HG03159 (cell line): ENCODE measurements at regions not wholly inside any gene's neighbourhood (a gene's known extent, or its start where the extent isn't known, plus 50 kb on each side); places are given as distances from the start of the nearest gene placed in this dataset.

Source experiments
- ATAC-seq: cut with Tn5 transposase; IDR thresholded peaks from one replicate; pipeline ENCODE4 v1.9.1; 2021; ENCODE audit warnings: mild to moderate bottlenecking, moderate library complexity; ENCODE audit not compliant: unreplicated experiment

DNA sequence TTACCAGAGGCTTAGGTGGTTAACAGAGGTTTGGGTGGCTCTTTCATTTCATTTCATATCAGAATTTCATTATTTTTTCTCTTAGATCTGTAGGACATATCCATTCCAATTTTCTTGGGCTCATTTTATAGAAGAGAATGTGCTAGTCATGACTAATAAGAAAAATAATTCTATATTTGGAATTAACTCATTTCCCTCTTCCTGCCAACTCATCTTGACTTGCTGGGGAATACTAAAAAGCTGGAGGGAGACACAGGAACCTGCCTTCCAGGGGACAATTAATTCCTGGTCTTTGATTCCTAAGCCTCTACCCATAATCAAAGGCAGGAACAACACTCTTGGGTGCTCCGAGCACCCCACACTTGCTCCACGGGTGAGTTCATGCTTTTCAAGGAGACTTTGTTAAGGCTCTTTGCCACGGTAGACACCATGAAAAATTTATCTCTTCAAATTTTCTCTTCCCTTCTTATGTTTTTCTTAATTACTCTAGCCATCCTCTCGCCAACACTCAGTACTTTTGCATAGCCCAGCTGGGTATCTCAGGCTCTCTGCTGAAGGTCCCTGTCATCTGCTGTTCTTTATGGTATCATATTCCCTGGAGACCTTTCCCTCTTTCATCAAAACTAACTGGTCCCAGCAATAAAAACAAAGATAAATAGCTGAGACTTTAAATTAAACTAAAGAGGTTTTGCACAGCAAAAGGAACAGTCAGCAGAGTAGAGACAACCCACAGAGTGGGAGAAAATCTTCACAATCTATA lies 273.9 kb downstream of the NPR3 start:
- no peak for ATAC-seq

DNA sequence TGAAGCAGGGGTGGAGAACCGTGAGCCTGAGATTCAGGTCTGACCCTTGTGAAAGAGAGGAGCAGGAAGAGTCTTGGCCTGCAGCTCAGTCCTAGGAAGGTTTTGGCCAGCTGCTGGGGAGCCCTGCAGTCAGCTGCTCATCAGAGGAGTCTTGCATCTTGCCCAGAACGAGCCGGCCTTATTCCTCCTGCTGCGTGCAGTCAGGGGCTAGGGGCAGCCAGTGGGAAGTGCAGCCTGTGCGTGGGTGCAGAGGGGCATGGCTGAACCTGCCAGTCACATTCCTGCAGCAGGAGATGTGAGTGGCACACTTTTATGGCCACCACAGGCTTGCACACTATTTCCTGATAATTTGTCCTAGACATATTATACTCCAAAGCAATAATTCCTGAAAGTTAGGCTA lies 278.7 kb downstream of the NPR3 start:
- ATAC-seq = no peak

DNA sequence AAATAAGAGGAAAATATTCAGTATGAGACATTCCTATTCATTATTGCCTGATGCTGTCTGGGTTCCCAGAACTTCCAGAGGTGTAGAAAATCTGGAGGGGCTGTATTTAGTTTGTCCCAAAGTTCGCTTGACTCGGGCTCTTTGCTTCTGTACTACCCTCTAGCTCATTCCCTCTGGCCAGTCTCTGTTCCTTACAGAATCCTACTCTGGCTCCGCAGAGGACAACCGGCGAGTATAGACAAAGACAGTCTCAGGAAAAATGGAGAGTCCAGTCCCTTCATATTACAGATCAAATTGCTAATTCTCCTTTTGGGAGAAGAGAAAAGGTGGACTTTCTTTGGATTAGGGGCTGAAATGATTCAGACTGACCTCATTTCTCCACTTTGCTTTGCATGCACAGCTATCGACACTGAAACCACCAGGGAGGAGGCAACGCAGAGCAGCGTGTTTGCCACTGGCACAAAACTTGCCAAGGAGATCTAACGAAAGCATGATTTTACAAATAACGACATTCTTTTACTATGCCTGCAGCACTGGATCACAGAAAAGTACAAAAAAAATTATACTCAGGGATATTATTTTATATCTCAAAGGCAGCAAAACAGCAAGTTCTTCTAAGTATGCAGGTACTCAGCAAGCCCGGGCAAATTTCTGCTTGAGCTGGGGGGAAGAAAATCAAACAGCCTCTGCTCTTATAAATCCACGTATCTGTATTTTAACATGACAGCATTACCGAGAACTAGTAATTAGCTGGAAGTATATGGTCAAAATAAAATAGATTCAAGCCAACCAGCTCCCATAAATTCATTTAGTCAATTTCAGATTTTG lies 279.7 kb downstream of the NPR3 start:
- ATAC-seq = no peak

DNA sequence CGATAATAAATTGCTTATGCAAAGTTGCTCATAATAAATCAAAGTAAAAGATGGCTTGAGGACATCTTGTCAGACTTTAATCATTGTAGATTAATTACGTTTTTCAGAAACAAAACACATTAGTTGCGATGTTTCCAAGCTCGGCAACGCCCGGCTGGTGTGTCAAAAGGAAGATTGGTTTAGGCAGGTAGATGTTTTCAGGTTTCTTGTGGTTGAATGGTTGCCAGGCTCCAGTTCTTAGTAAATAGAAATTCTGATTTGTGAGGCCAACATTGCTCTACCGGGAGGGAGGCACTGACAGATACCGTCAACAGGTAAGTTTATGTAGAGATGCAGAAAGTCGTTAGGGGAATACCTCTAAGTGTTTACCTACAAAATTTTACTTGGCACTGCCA lies 280.3 kb downstream of the NPR3 start:
- ATAC-seq = no peak

DNA sequence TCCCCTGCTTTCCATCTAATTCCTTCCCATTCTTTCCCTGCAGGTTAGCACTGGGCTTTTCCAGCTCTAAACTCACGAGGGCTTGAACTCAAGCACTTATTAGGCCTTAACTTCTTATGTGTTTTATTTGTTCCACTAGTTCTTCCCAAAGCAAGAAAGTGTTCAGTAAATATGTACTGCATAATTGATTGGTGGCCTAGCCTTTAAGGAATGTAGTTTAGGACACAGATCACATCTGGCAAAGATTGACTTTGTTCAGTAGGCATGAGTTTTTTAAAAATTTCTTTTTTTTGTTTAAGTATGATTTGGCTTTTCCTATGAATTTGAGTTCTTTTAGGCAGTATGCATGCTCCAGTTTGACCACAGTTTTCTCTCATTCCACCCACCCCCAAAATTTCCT lies 285.2 kb downstream of the NPR3 start:
- no peak for ATAC-seq

DNA sequence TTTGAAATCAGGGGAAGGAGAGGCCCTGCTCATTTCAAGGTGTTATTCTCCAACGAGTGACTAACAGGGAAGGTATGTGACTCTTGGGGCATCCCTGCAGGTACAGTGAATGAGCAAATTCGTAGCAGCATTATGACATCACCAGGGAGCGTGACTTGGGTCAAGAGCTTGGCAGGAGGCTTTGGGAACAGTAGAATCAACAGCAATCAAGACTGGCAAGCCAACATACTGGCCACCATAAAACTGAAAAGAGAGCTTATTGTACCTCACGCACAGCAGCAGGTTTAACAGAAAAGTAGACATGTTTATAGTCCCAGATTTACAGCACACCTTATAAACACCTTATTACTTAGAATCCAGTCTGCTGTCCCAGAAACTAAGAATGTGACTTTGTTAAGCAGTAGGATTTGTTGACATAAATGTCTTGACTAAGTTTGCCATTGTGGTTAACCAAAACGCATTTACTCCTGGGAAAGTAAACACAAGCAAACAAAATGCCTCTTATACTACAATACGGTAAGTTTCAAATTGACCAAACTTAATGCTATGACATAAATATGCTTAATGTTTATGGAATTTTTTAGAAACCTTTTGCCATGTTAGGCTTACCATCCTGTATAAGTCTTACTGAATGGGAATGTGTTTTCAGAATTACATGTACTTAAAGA lies 297.8 kb downstream of the NPR3 start:
- ATAC-seq = no peak

DNA sequence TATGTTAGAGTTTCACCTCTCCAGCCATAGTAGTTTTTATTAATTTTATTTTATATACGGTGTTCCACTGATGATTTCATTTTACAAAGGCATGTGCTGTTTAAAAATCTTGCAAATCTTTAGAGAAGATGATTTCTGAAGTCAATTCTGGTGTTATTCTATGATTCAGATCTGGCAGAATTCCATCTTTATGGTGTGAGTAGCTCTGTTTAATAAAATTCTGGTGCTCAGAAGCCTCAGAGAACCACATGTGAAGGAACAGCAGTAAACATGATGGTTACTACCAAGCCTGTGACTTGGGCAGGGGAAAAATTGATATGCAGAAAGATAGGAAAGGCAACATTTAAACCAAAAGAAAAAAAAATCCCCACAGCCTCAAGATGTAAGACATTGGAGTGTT lies 299.7 kb downstream of the NPR3 start:
- no peak for ATAC-seq

DNA sequence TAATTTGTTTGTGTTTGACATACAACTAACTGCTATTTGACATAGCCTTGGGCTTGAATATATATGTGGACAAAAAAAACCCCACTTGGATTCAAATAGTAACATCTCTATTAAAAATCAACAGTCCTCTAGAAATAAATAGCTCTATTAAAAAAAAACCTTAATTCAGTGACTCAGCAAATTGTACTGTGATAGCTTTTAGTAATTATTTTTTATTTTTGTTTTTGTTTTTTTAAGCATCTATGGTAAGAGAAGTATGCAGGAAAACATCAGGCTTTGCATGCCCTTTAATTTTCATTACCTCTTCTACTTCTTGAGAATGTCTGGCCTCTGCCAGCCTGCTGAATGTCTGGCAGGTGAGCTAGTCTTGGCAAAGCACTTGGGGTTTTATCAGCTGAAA lies 300.7 kb downstream of the NPR3 start:
- no peak for ATAC-seq

DNA sequence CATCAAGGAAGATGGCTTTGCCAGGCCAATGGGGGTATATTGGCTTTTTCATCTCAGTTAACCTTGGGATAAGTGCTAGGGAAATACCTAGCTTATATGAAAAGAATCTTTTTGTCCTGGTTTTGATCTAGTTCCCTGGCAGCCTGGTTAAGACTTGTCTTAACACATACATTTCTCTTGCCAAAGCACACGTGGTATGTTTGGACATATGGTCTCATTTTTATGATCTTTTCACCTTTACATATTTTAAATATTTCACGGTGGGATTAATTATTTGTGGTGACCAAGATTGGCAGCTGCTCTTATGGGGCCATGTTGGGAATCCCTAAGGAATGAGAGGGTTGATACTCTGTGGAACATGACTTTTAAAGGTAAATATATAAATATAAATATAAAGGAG lies 312.5 kb downstream of the NPR3 start:
- ATAC-seq = no peak

DNA sequence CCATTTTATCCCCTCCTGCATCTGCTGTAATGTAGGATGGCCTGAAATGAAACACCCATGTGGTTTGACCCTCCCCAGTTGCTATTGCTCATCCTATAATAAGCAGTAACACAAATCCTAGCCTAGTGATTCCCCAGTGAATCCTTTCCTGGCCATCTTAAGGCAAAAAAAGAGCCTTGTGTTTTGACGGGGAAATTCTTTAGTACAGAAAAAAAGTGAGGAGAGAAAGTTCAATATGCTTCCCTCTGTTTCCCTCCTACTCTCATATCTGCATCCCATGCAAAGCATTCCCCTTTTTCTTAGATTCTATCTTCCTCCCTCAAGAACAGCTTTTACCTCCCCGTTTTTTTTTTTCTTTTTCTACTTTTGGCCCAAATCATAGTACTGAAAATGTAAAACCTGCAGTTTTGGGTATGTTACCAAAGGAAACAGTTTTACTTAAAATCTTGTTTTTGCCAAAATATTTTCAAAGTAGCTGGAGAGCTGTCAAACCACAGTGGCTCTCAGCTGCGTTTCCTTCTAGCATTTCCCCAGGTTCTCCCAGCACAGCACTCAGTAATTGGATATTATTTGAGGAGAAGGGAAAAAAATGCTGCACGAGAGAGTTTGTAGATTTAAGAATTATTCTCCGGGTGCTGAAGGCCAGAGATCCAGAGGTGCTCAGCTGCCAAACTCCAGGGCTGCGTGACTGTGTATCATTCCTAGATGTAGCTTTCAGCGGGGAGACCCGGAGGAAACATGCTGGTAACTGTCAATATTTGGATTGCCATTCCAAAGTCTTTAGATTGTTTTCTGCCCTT lies 321.4 kb downstream of the NPR3 start:
- no peak for ATAC-seq

DNA sequence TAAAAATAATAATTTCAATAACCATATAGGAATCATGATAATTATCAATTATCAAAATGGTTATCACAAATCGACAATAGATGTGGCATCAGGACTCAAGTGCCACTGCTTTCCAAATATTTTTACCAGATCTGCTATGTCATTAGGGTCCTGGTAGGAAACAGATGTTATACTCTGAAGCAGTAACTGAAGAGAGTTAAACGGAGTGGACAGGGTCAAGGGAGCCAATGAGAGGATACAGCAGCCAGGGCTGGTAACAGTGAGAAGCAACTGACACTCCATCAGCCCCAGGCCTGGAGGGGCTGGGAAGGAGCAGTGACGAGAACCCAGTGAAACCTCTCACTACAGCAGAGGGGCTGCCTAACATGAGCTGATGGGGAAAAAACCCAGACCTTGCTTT lies 322.4 kb downstream of the NPR3 start:
- ATAC-seq = no peak

DNA sequence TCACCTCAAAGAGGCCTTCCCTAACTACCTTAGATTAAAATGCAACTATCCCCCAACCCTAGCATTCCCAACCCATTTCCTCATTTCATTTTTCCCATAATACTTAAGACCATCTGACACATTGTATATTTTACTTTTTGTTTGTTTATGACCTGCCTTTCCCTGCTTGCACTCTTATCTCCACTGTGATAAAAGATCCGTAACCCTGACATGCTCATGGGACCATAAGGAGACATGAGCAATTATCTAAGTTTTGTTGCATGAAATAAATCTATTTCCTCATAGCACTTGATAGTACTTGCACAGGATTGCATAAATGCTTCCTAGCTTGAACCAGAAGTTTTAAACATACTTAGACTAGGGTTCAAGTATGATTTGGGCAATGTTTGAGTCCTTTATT lies 323.7 kb downstream of the NPR3 start:
- ATAC-seq = no peak

DNA sequence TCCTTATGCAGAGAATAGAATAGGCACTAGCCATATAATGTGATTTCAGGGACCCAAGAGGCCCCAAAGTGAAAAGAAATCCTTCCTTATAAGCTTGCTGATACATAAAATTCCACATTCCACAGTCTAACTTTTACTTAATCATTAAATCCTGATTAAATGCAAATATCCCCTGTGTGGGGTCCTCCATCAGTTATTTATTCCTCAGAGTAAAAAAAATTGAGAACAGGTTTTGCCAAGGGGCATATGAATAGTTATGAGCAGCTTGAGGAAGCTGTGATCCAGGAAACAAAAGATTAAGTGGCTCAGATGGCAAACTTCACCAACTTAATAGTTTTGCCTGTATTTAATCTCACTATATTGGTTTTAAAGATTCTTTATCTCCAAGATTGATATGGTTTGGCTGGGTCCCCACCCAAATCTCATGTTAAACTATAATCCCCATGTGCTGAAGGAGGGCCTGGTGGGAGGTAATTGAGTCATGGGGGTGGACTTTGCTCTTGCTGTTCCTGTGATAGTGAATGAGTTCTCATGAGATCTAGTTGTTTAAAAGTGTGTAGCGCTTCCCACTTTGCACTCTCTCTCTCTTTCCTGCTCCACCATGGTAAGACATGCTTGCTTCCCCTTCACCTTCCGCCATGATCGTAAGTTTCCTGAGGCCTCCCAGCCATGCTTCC lies 324.9 kb downstream of the NPR3 start:
- ATAC-seq = no peak

DNA sequence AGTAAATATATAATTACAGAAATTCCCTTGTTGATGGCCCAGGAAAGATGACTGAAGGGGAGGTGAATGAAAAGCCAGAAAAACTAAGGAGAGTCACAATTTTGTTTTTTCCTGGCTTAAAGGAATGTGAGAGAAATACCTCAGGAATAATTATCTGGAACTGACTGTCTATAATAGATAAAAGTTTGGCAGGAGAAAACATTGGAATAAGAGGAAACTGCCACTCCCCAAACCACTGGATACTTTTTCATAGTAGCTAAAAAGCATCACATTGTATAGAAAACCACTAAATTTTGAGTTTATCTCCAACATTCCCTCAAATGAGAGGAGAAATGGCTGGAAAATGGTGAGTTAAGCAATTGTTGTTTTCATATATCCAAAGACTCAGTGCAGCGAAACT lies 326.0 kb downstream of the NPR3 start:
- no peak for ATAC-seq

DNA sequence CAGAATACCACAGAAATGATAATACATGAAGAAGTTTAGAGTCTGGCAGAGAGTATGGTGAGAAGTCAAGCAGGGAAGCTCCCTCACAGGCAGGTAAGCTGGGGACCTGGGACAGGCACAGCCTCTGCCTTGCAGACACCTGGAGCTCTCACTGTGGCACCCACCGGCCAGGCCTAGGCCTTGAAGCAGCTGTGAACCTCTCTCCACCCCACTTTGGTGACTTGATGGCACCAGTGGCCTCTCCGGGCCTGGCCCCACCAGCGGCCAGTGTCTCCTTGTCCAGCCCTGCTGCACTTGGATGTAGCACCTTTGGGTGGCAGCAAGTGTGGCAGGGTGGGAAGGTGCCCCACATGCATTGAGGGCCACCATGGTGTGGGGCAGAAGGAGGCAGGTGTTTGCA lies 330.5 kb downstream of the NPR3 start:
- no peak for ATAC-seq

DNA sequence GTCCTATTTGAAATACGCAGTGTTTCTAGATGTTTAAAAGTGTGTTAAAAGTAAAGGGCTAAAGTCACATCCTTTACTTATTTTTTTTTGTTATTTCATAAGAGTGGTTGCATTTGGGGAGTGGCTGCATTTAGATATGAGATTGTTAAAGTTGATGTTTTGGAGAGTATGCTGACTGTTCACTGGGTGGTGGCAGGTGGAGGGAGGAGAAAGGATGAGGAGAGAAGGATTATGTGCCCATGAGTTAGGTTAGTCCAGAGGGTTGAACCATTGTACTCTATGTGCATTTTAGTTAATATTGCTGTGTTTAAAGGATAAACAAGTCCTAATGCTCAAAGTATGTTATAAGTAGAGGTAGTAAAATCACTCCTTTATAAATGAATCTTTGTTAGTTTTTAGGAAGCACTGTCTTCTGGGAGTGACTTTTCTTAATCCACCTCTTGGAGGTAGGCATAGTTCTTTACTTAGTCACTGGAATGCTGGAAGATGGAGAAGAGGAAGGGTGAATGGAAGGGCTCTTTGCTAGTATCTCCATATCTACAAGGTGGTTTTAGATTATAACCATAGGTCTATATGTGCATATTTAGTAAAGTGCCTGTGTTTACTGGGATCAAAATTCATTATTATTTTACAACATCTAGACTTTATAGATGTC lies 332.3 kb downstream of the NPR3 start:
- no peak for ATAC-seq

DNA sequence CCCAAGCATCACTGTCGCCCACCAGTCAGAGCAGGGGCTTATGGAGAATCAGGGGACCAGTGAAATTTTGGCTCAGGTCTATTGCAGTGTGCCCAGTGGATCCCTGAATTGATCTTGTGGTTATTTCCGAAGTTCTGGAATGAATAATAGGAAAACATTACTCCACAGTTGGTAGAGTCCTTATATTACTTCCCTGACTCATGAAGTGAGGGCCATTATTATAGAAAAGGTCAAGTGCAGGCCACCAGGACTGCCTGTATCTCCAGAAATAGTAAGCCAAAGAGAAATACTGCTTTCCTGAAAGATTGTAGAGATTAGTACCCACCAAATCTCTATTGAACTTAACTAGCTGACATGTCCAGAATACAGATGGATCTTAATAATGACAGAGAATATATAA lies 335.0 kb downstream of the NPR3 start:
- ATAC-seq = no peak

DNA sequence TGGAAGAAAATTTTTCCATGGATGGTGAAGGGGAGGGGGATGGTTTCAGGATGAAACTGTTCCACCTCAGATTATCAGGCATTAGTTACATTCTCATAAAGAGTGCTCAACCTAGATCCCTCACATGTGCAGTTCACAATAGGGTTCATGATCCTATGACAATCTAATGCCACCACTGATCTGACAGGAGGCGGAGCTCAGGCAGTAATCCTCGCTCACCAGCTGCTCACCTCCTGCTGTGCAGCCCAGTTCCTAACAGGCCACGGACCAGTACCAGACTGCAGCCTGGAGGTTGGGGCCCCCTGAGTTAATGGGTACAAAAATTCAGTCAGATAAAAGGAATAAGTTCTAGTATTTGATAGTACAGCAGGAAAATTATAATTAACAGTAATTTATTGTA lies 337.2 kb downstream of the NPR3 start:
- no peak for ATAC-seq

DNA sequence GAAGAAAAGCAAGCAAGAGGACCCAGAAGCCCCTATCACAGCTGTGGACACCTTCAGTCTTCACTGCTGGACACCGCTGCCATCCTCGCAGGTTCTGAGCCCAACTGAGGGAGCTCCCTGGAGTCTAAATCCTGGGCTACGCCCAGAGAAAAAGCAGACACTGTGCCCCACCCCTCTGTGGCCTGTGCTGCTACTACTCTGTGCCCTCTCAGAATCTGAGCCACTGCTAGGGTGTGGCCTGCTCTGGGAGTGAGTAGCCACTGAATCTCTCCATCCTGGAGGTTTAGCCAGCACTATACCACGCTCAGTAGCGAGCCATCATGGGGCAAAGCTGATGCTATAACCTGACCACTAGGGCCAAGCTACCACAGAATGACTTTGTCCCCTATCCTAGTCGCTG lies 338.2 kb downstream of the NPR3 start:
- ATAC-seq = no peak

DNA sequence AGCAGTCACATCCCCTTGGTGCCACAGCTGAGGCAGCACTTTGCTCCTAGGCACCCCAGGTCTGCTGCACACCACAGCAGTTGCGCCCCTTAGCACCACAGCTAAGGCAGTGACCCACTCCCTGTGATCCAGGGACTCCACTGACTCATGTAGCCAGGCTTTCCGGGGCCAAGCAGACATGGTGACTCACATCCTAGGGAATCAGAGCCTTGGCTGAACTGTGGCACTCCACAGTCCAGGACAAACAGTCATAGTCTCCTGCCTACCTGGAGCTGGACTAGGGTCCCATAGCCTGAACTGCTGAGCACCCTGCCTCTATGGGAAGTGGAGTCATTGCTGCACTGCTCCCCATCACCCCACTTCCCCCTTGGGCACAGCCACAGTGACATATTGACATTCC lies 338.7 kb downstream of the NPR3 start:
- no peak for ATAC-seq
